22Rv1 (cell line): ENCODE measurements at regions not wholly inside any gene's neighbourhood (a gene's known extent, or its start where the extent isn't known, plus 50 kb on each side); places are given as distances from the start of the nearest gene placed in this dataset.

Experiments used
- ZFX ChIP-seq: fragments of 450-650 bp; IDR thresholded peaks from 2 replicates; pipeline ENCODE4 v1.6.1; 2017; ENCODE audit warnings: antibody characterized with exemption, borderline replicate concordance
- TF ChIP-seq, protein P1 (sequence below): fragments of 450-650 bp; IDR thresholded peaks from 2 replicates; pipeline ENCODE4 v1.5.1; 2017; ENCODE audit warnings: mild to moderate bottlenecking

DNA sequence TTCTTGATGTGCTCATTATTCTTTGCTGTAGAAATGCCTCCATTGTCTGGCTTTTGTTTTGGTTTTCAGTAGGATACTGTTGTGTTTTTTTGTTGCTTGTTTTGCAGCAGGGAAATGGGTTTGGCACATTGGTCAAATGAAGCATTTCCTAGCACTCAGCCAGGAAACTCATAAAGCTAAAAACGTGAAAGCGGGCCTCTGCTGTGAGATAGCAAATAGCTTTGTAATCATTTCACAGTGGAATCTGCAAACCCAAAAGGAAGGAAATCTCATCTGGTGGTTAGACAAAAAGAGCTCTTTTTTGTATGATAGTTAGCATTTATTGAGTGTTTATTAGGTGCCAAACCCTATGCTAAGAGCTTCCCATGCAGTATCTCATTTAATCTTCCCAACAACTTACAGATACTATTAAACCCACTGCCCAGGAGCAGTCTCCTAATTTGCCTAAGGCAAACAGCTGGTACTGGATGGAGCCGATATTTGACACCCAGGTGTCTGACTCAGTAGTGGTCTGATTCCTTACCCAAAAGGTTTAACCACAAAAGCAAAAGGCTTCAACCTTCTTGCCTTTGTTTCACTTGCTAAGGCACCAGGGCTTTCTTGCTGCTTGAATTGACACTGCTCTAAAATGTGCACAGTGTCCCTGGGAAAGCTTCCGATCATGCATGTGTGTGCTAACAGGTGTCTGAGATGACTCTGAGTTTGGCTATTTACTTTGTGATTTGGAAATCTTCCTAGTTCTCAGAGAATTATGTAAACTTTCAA is 527.9 kb upstream of the MDFIC2 start:
- TF ChIP-seq, protein P1, sequence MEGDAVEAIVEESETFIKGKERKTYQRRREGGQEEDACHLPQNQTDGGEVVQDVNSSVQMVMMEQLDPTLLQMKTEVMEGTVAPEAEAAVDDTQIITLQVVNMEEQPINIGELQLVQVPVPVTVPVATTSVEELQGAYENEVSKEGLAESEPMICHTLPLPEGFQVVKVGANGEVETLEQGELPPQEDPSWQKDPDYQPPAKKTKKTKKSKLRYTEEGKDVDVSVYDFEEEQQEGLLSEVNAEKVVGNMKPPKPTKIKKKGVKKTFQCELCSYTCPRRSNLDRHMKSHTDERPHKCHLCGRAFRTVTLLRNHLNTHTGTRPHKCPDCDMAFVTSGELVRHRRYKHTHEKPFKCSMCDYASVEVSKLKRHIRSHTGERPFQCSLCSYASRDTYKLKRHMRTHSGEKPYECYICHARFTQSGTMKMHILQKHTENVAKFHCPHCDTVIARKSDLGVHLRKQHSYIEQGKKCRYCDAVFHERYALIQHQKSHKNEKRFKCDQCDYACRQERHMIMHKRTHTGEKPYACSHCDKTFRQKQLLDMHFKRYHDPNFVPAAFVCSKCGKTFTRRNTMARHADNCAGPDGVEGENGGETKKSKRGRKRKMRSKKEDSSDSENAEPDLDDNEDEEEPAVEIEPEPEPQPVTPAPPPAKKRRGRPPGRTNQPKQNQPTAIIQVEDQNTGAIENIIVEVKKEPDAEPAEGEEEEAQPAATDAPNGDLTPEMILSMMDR = no peak
- TF ChIP-seq ZFX = no peak
